Cerebellar cortex (tissue), 1 donor: ENCODE measurements at regions not wholly inside any gene's neighbourhood (a gene's known extent, or its start where the extent isn't known, plus 50 kb on each side); places are given as distances from the start of the nearest gene placed in this dataset.

Source experiments
- DNase-seq: peaks from one replicate; pipeline ENCODE4 v3.0.0-alpha.2; 2015; ENCODE audit warnings: low spot score

- DNase-seq: peak; percentile 84
These were observed 53.3 kb upstream of the KCNJ16 start for GRCh38 chr17:70021726-70022125.

GRCh38 chr17:70022175-70022574 lies 52.9 kb upstream of the KCNJ16 start:
- peak; percentile 71 for DNase-seq

DNA sequence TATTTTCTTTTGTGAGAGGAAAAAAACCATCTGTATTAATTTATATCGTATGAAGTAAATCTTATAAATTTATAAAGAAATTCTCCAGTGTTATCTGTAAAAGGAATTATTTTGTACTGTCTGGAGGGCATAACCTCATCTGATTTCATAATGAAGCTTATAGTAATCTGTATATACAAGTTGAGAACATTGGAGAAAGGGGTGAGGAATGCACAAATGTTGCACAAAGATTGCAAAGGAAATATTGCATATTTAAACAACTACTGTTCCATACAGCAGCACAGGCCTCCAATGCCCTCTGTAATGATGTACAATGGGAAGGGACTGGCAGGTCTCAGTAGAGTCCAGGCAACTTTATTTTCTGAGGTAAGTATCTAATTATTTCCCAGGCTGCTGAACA lies 50.8 kb upstream of the KCNJ16 start:
- no peak for DNase-seq
